GM12864 (cell line): ENCODE measurements at regions not wholly inside any gene's neighbourhood (a gene's known extent, or its start where the extent isn't known, plus 50 kb on each side); places are given as distances from the start of the nearest gene placed in this dataset.
"Not testable (repeated sequence)": the region's sequence is repeated elsewhere in the genome, so short reads cannot be mapped to it uniquely, and the experiment has no call there.

Source experiments
- DNase-seq: peaks from one replicate; pipeline ENCODE4 v3.0.0-alpha.2; 2011; ENCODE audit warnings: low read depth
- H3K4me3 ChIP-seq: 2 replicates; pipeline ENCODE4 v1.5.1; 2011; ENCODE audit warnings: mild to moderate bottlenecking, low read depth, low read length, control low read depth
- CTCF ChIP-seq: IDR thresholded peaks from 2 replicates; pipeline ENCODE4 v1.5.1; 2011; ENCODE audit warnings: low read depth, mild to moderate bottlenecking, moderate library complexity, low read length, control low read depth, inconsistent platforms; ENCODE audit errors: missing control alignments

DNA sequence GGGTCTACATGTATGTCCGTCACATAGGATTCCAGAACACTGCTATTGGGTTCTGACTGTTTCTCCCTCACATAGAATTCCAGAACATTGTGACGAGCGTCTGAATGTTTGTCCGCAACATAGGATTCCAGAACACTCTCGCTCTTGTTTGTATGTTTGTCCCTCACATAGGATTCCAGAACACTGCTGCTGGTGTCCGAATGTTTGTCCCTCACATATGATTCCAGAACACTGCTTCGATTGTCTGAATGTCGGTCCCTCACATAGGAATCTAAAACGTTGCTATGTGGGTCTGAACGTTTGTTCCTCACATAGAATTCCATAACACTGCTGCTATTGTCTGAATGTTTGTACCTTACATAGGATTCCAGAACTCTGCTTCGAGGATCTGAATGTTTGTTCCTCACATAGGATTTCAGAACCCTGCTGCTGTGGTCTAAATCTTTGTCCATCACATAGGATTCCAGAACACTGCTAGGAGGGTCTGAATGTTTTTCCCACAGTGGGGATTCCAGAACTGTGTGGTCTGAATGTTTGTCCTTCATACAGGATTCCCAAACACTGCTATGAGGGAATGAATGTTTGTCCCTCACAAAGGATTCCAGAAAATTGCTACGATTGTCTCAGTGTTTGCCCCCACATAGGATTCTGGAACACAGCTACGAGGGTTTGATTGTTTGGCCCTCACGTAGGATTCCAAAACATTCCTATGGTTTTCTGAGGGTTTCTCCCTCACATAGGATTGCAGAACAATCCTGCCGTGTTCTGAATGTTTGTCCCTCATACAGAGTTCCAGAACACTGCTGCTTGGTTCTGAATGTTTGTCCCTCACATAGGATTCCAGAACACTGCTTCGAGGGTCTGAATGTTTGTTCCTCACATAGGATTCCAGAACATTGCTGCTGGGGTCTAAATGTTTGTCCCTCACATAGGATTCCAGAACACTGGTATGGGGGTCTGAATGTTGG is 220.5 kb downstream of the FOXD4L6 start:
- TF ChIP-seq CTCF = no peak
- H3K4me3 ChIP-seq = no peak overlapping the region
- DNase-seq = no peak

DNA sequence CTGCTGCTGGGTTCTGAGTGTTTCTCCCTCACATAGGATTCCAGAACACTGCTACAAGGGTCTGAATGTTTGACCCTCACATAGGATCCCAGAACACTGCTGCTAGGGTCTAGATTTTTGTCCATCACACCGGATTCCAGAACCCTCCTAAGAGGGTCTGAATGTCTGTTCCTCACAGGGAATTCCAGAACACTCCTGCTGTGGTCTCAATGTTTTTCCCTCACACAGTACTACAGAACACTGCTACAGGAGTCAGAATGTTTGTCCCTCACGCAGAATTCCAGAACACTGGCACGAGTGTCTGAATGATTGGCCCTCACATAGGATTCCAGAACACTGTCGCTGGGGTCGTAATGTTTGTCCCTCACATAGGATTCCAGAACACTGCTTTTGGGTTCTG is 221.6 kb downstream of the FOXD4L6 start:
- H3K4me3 ChIP-seq, DNase-seq: not testable (repeated sequence)

DNA sequence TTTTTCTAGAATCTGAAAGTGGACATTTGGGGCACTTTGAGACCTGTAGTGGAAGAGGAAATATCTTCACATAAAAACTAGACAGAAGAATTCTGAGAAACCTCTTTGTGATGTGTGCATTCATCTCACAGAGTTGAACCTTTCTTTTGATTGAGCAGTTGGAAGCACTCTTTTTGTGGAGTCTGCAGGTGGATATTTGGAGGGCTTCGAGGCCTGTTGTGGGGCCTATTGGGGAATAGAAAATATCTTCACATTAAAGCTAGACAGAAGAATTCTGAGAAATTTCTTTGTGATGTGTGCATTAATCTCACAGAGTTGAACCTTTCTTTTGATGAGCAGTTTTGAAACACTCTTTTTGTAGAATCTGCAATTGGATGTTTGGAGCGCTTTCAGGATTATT is 236.2 kb downstream of the FOXD4L6 start:
- H3K4me3 ChIP-seq, DNase-seq: not testable (repeated sequence)

- DNase-seq, H3K4me3 ChIP-seq: not testable (repeated sequence)
These were observed 242.6 kb downstream of the FOXD4L6 start for GRCh38 chr9:40885858-40886257.

- not testable (repeated sequence) for DNase-seq
These were observed 243.5 kb downstream of the FOXD4L6 start for GRCh38 chr9:40884902-40885490.

GRCh38 chr9:40884072-40884901 is 244.2 kb downstream of the FOXD4L6 start:
- DNase-seq = no peak
- H3K4me3 ChIP-seq = no peak overlapping the region
- TF ChIP-seq CTCF = no peak

More at GRCh38 chr9:40884902-40885490, 243.5 kb downstream of the FOXD4L6 start:
- not testable (repeated sequence) for H3K4me3 ChIP-seq

DNA sequence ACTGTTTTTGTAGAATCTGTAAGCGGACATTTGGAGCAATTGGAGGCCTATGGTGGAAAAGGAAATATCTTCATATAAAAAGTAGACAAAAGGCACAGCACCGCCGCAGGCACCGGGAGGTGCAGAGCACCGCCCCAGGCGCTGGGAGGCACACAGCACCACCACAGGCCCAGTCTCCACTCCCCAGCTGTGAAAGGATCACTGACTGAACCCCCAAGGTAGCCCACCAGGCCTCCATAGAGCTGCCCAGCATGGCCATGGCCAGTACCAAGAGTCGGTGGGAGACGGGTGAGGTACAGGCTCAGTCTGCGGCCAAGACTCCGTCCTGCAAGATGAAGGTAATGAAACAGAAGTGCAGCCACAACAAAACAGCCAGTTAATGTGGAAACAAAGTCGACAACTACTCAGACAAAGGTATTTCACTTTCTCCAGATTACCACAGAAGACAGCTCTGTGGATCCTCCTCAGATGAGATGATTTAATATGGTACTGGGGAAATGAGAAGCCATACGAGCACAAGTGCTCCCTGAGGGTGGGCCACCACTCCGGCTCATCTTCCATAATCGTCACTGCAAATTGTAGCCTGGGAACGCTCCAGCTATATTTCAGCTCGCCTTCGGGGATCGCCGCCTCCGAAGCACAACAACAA is 244.9 kb downstream of the FOXD4L6 start:
- not testable (repeated sequence) for DNase-seq, H3K4me3 ChIP-seq

GRCh38 chr9:40873753-40874295 is 254.7 kb downstream of the FOXD4L6 start:
- H3K4me3 ChIP-seq, DNase-seq: not testable (repeated sequence)

GRCh38 chr9:40868437-40868836 is 260.0 kb downstream of the FOXD4L6 start:
- not testable (repeated sequence) for H3K4me3 ChIP-seq, DNase-seq
